ENCODE measurements at regions not wholly inside any gene's neighbourhood (a gene's known extent, or its start where the extent isn't known, plus 50 kb on each side); places are given as distances from the start of the nearest gene placed in this dataset.
A peak's percentile ranks its signal among the peaks of the same experiment; 100 is the strongest.

DNA sequence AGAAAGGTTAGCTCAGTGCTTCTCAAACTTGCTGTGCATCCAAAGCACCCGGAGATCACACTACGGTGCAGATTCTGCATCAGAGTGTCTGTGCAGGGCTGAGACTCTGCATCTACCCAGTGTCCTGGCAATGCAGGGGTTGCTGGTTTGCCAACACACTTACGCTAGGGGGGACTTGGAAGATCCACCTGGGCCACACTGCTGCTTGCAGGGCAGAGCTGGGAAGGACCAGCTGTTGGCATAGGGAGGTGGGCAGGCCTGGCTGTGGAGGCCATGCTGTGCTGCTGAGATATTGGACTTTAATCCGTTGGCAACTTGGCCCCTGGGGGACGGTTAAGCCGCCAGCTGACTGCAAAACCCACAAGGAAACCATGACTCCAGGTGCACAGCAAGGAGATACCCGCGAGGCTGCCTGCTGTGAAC lies 397.6 kb upstream of the HS6ST1 start:
- H4K20me1 ChIP-seq (ENCODE audit: control insufficient read depth, extremely low read depth, insufficient read depth, low read length), result no peaks in the 10 kb centered on the region
- no peak for TF ChIP-seq EZH2 (IDR thresholded peaks at IDR 0.05; ENCODE audit: low read length, missing control alignments)
- TF ChIP-seq, protein P1, sequence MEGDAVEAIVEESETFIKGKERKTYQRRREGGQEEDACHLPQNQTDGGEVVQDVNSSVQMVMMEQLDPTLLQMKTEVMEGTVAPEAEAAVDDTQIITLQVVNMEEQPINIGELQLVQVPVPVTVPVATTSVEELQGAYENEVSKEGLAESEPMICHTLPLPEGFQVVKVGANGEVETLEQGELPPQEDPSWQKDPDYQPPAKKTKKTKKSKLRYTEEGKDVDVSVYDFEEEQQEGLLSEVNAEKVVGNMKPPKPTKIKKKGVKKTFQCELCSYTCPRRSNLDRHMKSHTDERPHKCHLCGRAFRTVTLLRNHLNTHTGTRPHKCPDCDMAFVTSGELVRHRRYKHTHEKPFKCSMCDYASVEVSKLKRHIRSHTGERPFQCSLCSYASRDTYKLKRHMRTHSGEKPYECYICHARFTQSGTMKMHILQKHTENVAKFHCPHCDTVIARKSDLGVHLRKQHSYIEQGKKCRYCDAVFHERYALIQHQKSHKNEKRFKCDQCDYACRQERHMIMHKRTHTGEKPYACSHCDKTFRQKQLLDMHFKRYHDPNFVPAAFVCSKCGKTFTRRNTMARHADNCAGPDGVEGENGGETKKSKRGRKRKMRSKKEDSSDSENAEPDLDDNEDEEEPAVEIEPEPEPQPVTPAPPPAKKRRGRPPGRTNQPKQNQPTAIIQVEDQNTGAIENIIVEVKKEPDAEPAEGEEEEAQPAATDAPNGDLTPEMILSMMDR (conservative IDR thresholded peaks at IDR 0.05 in 1 of 2, IDR thresholded peaks at IDR 0.05 in 1 of 2; ENCODE audit: low read depth in 1 of 2, low read length in 2 of 2), result no peak
- peaks cover 3% of the 10 kb centered on the region for H3K27me3 ChIP-seq (ENCODE audit: control insufficient read depth, insufficient read depth, low read length)
- H2AFZ ChIP-seq (ENCODE audit: low read length), result no peak overlapping the region
- no peak overlapping the region for H3K4me2 ChIP-seq (ENCODE audit: extremely low read depth, insufficient read depth, low read length)
- no peak overlapping the region for H3K4me3 ChIP-seq (replicated peaks in 1 of 4; ENCODE audit: control extremely low read depth in 1 of 4, insufficient read depth in 1 of 4, low read depth in 3 of 4, low read length in 4 of 4)
- H3K9ac ChIP-seq (ENCODE audit: insufficient read depth, low read length), result no peak overlapping the region
- no peaks in the 10 kb centered on the region for H3K9me3 ChIP-seq (ENCODE audit: control insufficient read depth, insufficient read depth, low read depth, low read length)
- DNase-seq (ENCODE audit: low read depth in 2 of 2), result no peak
- no peaks in the 10 kb centered on the region for H3K4me1 ChIP-seq (ENCODE audit: control insufficient read depth, extremely low read depth, insufficient read depth, low read length)
- no peaks in the 10 kb centered on the region for H3K36me3 ChIP-seq (ENCODE audit: control insufficient read depth, insufficient read depth, low read length)
- H3K79me2 ChIP-seq (ENCODE audit: control insufficient read depth, insufficient read depth, low read length), result no peaks in the 10 kb centered on the region
- no peak overlapping the region for H3K27ac ChIP-seq (ENCODE audit: insufficient read depth, low read length)

DNA sequence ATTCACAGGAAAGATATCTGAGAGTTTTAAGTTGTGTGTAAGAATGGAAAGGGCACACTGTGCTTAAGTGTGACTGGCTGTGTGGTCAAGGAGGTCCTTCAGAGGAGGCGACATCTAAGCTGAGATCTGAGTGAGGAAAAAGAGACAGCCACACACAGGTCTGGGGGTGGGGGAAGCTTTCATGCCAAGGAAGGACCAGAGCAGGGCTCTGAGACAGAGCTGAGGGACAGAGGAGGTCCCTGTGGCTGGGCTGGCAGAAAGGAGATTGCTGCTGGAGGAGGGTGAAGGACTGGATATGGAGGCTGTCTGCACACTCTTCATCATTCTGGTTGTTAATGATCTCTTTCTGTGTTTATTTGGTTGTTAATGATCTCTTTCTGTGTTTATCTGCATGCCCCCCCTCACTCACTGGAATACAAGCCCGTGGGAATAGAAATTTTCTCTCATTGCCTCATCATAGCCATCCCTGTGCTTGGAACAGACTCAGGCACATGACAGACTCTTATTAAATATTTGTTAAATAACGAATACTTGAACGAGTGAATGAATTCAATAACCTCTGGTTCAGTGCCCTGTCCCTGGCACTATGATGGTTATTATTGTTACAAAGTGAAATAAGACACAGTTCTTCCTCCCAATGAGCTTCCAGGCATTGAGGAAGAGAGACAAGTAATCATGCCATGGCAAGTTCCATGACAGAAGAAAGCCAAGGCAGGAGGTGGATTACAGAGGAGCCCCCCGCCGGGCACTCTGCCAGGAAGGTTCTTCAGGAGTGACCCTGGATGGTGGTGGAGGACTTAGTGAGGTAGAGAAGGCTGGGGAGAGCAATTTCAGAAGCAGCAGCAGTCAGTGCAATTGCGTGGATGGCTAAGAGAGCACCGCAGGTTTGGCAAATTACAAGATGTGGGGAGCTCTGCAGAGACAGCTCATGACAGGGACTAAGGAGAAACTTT lies 399.4 kb upstream of the HS6ST1 start:
- no peak overlapping the region for H2AFZ ChIP-seq (ENCODE audit: low read length)
- H3K79me2 ChIP-seq (ENCODE audit: control insufficient read depth, insufficient read depth, low read length), result no peaks in the 10 kb centered on the region
- no peaks in the 10 kb centered on the region for H3K36me3 ChIP-seq (ENCODE audit: control insufficient read depth, insufficient read depth, low read length)
- no peak overlapping the region for H3K9ac ChIP-seq (ENCODE audit: insufficient read depth, low read length)
- no peaks in the 10 kb centered on the region for H3K4me1 ChIP-seq (ENCODE audit: control insufficient read depth, extremely low read depth, insufficient read depth, low read length)
- TF ChIP-seq EZH2 (IDR thresholded peaks at IDR 0.05; ENCODE audit: low read length, missing control alignments), result no peak
- TF ChIP-seq, protein P1 (conservative IDR thresholded peaks at IDR 0.05 in 1 of 2, IDR thresholded peaks at IDR 0.05 in 1 of 2; ENCODE audit: low read depth in 1 of 2, low read length in 2 of 2), result no peak
- no peaks in the 10 kb centered on the region for H4K20me1 ChIP-seq (ENCODE audit: control insufficient read depth, extremely low read depth, insufficient read depth, low read length)
- no peak overlapping the region for H3K27ac ChIP-seq (ENCODE audit: insufficient read depth, low read length)
- peak in 1 of 2 donors; percentile 48 for DNase-seq (ENCODE audit: low read depth in 2 of 2)
- peaks cover 3% of the 10 kb centered on the region for H3K27me3 ChIP-seq (ENCODE audit: control insufficient read depth, insufficient read depth, low read length)
- H3K9me3 ChIP-seq (ENCODE audit: control insufficient read depth, insufficient read depth, low read depth, low read length), result no peaks in the 10 kb centered on the region
- no peak overlapping the region for H3K4me3 ChIP-seq (replicated peaks in 1 of 4; ENCODE audit: control extremely low read depth in 1 of 4, insufficient read depth in 1 of 4, low read depth in 3 of 4, low read length in 4 of 4)
- H3K4me2 ChIP-seq (ENCODE audit: extremely low read depth, insufficient read depth, low read length), result no peak overlapping the region

DNA sequence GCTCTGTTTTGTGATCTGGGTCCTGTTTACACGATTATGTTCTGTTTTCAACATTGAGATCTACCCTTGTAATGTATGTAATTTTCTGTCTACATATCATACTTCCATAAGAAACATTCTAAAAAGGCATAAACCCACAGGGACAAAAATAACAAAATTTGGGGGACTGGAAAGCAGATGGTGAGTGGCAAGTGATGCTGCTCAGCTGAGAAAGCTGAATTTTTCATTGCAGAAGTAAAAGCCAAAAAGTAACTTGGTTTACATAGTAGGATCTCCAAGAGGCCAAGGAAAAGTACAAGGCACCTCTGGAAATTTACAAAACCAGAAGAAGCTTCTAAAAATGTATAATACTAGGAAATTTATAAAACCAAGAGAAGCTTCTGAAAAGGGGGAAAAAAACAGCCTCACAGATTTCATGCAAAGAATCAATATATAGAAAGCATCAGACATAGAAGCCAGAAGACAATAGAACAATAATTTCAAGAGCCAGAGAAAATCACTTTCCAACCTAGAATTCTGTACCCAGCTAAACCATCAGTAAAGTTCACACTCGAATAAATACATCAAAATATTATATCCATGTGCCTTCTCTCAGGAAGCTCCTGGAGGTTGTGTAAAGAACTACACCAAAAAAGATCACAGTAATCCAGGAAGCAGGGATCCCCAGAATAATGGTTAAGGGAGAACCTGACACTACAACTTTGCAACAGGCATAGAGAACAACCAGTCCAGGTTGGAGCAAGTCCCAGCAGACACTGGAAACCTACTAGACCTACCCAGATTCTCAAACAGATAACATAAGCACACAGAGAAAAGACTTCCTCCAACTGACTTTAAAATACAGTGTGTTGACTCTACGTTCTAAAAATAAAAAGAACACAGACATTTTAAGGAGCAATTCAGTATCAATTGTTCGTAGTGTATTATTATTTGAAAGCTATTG lies 401.7 kb upstream of the HS6ST1 start:
- no peak overlapping the region for H3K27ac ChIP-seq (ENCODE audit: insufficient read depth, low read length)
- H3K4me3 ChIP-seq (replicated peaks in 1 of 4; ENCODE audit: control extremely low read depth in 1 of 4, insufficient read depth in 1 of 4, low read depth in 3 of 4, low read length in 4 of 4), result no peak overlapping the region
- peaks cover 3% of the 10 kb centered on the region for H3K27me3 ChIP-seq (ENCODE audit: control insufficient read depth, insufficient read depth, low read length)
- no peaks in the 10 kb centered on the region for H3K9me3 ChIP-seq (ENCODE audit: control insufficient read depth, insufficient read depth, low read depth, low read length)
- H3K4me2 ChIP-seq (ENCODE audit: extremely low read depth, insufficient read depth, low read length), result no peak overlapping the region
- no peaks in the 10 kb centered on the region for H4K20me1 ChIP-seq (ENCODE audit: control insufficient read depth, extremely low read depth, insufficient read depth, low read length)
- H3K79me2 ChIP-seq (ENCODE audit: control insufficient read depth, insufficient read depth, low read length), result no peaks in the 10 kb centered on the region
- no peaks in the 10 kb centered on the region for H3K36me3 ChIP-seq (ENCODE audit: control insufficient read depth, insufficient read depth, low read length)
- no peaks in the 10 kb centered on the region for H3K4me1 ChIP-seq (ENCODE audit: control insufficient read depth, extremely low read depth, insufficient read depth, low read length)
- no peak overlapping the region for H3K9ac ChIP-seq (ENCODE audit: insufficient read depth, low read length)
- TF ChIP-seq EZH2 (IDR thresholded peaks at IDR 0.05; ENCODE audit: low read length, missing control alignments), result no peak
- TF ChIP-seq, protein P1 (conservative IDR thresholded peaks at IDR 0.05 in 1 of 2, IDR thresholded peaks at IDR 0.05 in 1 of 2; ENCODE audit: low read depth in 1 of 2, low read length in 2 of 2), result peak in 1 of 2 donors; percentile 25
- no peak for DNase-seq (ENCODE audit: low read depth in 2 of 2)
- H2AFZ ChIP-seq (ENCODE audit: low read length), result no peak overlapping the region
